GM12875 (cell line): ENCODE measurements at regions not wholly inside any gene's neighbourhood (a gene's known extent, or its start where the extent isn't known, plus 50 kb on each side); places are given as distances from the start of the nearest gene placed in this dataset.

Source experiments
- H3K4me3 ChIP-seq: one replicate; pipeline ENCODE4 v1.5.1; 2011; ENCODE audit warnings: low read depth, low read length, control low read depth
- TF ChIP-seq, protein P1 (sequence below): IDR thresholded peaks from 2 replicates; pipeline ENCODE4 v1.5.1; 2011; ENCODE audit warnings: low read depth, mild to moderate bottlenecking, control low read depth, inconsistent platforms, low read length, moderate library complexity, borderline replicate concordance; ENCODE audit not compliant: insufficient read depth

DNA sequence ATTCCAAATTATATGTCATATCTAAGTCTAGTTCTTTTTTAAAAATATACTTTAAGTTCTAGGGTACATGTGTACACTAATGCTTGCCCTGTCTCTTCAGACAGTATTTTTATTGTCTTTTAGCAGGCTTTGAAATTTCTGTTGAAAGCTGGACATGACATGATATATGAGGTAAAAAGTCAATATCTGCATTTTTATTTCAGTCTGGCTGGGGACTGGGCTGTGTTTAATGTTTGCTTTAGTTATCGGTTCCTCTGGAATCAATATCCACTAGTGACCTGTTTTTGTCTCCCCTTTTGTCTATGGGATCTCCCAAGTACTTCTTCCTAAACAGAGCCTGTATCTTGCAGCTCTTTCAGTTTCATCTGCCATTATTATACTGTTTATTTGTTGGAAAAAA, 786.2 kb upstream of the GJE1 start:
- TF ChIP-seq, protein P1, sequence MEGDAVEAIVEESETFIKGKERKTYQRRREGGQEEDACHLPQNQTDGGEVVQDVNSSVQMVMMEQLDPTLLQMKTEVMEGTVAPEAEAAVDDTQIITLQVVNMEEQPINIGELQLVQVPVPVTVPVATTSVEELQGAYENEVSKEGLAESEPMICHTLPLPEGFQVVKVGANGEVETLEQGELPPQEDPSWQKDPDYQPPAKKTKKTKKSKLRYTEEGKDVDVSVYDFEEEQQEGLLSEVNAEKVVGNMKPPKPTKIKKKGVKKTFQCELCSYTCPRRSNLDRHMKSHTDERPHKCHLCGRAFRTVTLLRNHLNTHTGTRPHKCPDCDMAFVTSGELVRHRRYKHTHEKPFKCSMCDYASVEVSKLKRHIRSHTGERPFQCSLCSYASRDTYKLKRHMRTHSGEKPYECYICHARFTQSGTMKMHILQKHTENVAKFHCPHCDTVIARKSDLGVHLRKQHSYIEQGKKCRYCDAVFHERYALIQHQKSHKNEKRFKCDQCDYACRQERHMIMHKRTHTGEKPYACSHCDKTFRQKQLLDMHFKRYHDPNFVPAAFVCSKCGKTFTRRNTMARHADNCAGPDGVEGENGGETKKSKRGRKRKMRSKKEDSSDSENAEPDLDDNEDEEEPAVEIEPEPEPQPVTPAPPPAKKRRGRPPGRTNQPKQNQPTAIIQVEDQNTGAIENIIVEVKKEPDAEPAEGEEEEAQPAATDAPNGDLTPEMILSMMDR = no peak
- no peak overlapping the region for H3K4me3 ChIP-seq

DNA sequence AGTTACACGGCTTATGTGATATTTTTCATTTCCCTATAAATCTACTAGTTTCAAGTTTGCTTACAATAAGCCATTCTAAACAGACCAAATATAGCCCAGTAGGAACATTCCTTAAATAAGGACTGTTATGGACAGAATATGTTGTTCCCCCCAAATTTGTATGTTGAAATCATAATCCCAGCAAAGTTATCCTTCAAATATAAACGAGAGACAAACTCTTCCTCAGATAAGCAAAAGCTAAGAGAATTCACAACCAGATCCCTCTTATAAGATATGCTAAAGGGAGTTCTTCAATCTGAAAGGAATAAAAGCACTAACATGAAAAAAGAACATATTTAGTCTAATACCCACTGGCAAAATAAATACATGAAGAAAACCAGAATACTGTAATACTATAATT, 795.5 kb upstream of the GJE1 start:
- no peak overlapping the region for H3K4me3 ChIP-seq
- TF ChIP-seq, protein P1 = no peak

DNA sequence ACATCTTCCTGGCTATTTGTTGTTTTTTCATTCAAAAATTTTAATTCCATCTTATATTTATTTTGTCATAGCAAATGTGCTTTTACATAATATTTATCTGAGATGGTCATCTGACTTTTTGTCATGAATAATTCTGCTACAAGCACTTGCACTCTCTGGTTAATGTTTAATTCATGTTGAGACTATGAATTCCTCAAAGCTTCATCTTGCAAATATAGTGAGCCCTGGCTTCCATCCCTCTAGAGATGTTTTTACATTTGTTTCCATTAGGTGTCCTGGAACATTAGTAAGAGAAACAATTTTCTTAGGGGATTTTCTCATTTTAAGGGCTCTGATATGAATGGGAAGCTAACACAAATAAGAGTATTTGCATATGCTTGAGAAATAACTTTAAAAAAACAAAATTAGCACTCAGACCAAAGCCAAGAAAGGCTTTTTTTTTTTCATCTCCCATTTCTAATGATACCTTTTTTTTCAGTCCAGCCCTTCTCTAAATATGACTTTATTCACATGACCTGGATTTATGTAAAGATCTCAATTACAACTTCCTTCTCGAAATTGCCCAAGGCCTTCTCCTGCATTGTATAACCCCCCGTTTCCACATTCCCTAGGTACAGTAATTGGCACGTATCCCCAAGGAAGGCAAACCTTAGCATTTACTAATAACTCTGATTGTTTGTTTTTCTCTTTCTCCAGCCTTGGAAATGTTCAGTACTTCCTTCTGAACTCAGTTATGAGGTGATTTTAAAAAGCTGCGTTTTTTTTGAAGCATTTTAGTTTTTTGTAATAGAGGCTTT, 797.0 kb upstream of the GJE1 start:
- TF ChIP-seq, protein P1 = no peak
- H3K4me3 ChIP-seq = no peak overlapping the region

DNA sequence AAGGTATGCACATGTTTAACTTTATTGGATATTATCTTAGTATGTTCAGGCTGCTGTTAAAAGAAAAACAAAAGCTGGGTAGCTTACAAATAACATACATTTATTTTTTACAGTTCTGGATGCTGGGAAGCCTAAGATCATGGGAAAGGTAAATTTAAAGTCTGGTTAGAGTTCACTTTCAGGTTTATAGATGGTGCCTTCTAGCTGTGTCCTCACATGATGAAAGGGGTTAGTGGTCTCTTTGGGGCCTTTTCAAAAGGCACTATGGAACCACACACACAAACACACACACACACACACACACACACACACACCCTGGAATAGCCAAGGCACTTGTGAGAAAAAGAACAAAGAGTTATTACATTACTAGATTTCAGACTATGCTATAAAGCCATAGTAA, 805.8 kb upstream of the GJE1 start:
- H3K4me3 ChIP-seq = no peak overlapping the region
- TF ChIP-seq, protein P1 = no peak

DNA sequence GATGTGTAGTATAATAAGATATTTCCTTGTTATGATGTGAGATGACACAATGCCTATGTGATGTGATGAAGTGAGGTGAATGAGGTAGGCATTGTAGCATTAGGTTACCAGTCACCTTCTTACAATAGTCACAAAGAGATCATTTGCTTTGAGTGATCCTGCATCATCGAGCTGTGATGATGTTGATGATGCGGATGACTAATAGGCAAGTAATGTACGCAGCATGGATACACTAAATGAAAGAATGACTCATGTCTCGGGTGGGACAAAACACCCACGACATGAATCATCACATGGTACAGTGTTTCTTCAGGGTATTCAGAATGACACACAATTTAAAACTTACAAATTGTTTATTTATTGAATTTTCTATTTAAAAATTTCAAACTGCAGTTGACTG, 806.3 kb upstream of the GJE1 start:
- H3K4me3 ChIP-seq = no peak overlapping the region
- TF ChIP-seq, protein P1 = no peak

DNA sequence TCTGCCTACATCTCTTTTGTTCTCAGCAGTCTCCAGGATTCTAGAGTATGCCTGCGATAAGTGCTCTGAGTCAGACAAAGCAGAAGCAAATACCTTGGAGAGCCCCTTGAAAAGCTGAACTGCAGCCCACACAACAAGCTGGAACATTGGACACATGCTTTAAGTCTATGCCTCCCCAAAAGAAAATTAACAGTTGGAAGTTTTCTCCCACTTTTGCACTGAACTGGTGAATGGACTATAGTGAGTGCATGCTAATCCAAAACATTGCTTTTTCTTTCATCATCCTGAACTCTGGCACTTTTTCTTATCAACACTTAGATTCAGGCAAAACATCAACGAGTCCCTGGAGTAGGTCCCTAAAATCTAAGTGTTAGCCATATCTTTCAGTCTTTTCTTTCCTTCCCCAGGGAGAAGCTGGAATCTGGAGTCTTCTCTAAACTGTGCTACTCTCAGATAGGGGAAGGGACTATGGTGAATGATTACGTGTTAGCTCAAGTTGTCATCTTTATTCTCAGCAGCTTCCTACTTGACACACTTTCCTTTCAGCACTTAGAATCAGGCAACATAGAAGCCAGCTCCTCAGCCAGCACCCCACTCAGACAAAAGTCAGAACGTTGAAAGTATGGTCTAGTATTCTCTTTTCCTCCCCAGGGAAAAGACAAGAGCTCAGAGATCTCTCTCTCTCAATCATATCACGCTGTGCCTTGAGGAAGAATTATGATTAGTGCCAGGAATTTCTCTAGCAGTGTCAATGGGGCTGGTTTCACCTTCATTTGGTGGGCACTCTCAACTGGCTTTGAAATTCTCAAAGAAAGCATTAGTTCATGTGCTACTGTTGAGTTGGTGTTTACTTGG, 811.0 kb upstream of the GJE1 start:
- TF ChIP-seq, protein P1 = no peak
- no peak overlapping the region for H3K4me3 ChIP-seq

DNA sequence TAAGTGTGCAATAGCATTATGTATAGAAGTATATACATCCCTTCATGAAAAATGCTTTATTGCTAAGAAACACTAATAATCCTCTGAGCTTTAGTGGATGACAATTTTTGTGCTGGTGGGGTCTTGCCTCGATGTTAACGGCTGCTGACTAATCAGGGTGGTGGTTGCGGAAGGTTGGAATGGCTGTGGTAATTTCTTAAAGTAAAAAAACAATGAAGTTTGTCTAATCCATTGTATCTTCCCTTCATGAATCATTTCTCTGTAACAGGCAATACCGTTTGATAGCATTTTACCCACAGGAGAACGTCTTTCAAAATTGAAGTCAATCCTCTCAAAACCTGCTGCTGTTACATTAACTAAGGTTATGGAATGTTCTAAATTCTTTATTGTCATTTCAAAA, 816.5 kb upstream of the GJE1 start:
- no peak overlapping the region for H3K4me3 ChIP-seq

More for the DNA sequence above, 816.5 kb upstream of the GJE1 start:
- TF ChIP-seq, protein P1 = no peak
